ENCODE measurements at regions not wholly inside any gene's neighbourhood (a gene's known extent, or its start where the extent isn't known, plus 50 kb on each side); places are given as distances from the start of the nearest gene placed in this dataset.

DNA sequence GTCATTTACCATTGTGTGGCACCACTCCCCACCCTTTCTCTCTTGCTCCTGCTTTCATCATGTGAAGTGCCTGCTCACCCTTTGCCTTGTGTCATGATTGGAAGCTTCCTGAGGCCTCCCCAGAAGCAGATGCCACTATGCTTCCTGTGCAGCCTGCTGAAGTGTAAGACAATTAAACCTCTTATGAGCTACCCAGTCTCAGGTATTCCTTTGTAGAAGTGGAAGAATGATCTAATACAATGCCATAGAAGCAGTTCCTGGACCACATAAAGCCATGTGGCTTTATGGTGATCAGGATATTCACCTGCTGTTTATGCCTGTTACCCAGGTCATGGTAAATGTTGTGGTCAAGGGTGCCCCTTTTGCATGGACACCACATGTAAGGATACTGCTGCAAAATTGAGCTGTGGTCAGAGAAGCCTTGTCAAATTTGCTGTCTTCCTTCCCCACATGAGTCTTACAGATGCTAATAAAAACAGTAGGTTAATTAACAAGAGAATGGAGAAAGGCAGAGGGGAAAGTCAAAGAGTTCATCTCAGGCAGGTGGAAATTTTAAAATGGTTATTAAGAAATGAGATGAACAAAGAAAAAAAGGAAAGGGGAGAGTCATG, 112.8 kb upstream of the IFNG-AS1 start (continued):
- no peak for TF ChIP-seq SP4 (IDR thresholded peaks at IDR 0.05; ENCODE audit: low read length)
- TF ChIP-seq, protein P1, sequence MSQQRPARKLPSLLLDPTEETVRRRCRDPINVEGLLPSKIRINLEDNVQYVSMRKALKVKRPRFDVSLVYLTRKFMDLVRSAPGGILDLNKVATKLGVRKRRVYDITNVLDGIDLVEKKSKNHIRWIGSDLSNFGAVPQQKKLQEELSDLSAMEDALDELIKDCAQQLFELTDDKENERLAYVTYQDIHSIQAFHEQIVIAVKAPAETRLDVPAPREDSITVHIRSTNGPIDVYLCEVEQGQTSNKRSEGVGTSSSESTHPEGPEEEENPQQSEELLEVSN (IDR thresholded peaks at IDR 0.05), result no peak
- no peak for TF ChIP-seq KDM1A (IDR thresholded peaks at IDR 0.05; ENCODE audit: borderline replicate concordance, low read length)
- TF ChIP-seq, protein P2, sequence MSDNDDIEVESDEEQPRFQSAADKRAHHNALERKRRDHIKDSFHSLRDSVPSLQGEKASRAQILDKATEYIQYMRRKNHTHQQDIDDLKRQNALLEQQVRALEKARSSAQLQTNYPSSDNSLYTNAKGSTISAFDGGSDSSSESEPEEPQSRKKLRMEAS (IDR thresholded peaks at IDR 0.05), result peak; percentile 54; the same call in 1 of the 2 replicates
- no peak for TF ChIP-seq RFX5 (IDR thresholded peaks at IDR 0.05; ENCODE audit: borderline replicate concordance, low read depth, low read length)
- TF ChIP-seq, protein P3, sequence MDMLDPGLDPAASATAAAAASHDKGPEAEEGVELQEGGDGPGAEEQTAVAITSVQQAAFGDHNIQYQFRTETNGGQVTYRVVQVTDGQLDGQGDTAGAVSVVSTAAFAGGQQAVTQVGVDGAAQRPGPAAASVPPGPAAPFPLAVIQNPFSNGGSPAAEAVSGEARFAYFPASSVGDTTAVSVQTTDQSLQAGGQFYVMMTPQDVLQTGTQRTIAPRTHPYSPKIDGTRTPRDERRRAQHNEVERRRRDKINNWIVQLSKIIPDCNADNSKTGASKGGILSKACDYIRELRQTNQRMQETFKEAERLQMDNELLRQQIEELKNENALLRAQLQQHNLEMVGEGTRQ (IDR thresholded peaks at IDR 0.05; ENCODE audit: low read length), result peak; percentile 49; the same call in 1 of the 2 replicates
- no peak for TF ChIP-seq TBP (IDR thresholded peaks at IDR 0.05; ENCODE audit: low read depth, low read length)

Data from H1 (cell line).